ENCODE measurements at regions not wholly inside any gene's neighbourhood (a gene's known extent, or its start where the extent isn't known, plus 50 kb on each side); places are given as distances from the start of the nearest gene placed in this dataset.

- Histone ChIP-seq H3K36me3 (ENCODE audit: control insufficient read depth in 2 of 3, insufficient read depth in 3 of 3, low read length in 3 of 3) (no peaks in the 10 kb centered on the region), H3K4me3 (ENCODE audit: low read length in 3 of 3) (no peak overlapping the region), H3K9me3 (ENCODE audit: control insufficient read depth in 2 of 3, insufficient read depth in 1 of 3, low read length in 3 of 3) (no peaks in the 10 kb centered on the region), H3K4me1 (ENCODE audit: control insufficient read depth in 2 of 3, insufficient read depth in 2 of 3, low read depth in 1 of 3, low read length in 3 of 3) (no peaks in the 10 kb centered on the region), H3K27me3 (ENCODE audit: control insufficient read depth, insufficient read depth, low read length) (no peaks in the 10 kb centered on the region), H3K9ac (ENCODE audit: low read length in 3 of 3) (no peak overlapping the region), H3K27ac (ENCODE audit: low read depth in 2 of 2, low read length in 2 of 2) (no peak overlapping the region)
- DNase-seq = peak in 1 of 5 donors; percentile 1
- intact Hi-C loops (cut with DNase I) = no loop called here
- no peak for FAIRE-seq
- TF ChIP-seq CTCF (IDR thresholded peaks at IDR 0.05; ENCODE audit: borderline replicate concordance, extremely low read depth, insufficient read depth) = no peak
These were observed 238.1 kb downstream of the MED10 start for GRCh38 chr5:6140219-6140618.

GRCh38 chr5:6135977-6136376 lies 242.4 kb downstream of the MED10 start:
- H3K27ac ChIP-seq (ENCODE audit: low read depth in 2 of 2, low read length in 2 of 2) = no peak overlapping the region
- FAIRE-seq = no peak

GRCh38 chr5:6134281-6134680 lies 244.1 kb downstream of the MED10 start:
- intact Hi-C loops (cut with DNase I) = no loop called here
- H3K27me3 ChIP-seq (ENCODE audit: control insufficient read depth, insufficient read depth, low read length) = no peaks in the 10 kb centered on the region
- no peaks in the 10 kb centered on the region for H3K4me1 ChIP-seq (ENCODE audit: control insufficient read depth in 2 of 3, insufficient read depth in 2 of 3, low read depth in 1 of 3, low read length in 3 of 3)
- no peaks in the 10 kb centered on the region for H3K36me3 ChIP-seq (ENCODE audit: control insufficient read depth in 2 of 3, insufficient read depth in 3 of 3, low read length in 3 of 3)
- no peaks in the 10 kb centered on the region for H3K9me3 ChIP-seq (ENCODE audit: control insufficient read depth in 2 of 3, insufficient read depth in 1 of 3, low read length in 3 of 3)
- TF ChIP-seq CTCF (IDR thresholded peaks at IDR 0.05; ENCODE audit: borderline replicate concordance, extremely low read depth, insufficient read depth) = no peak
- FAIRE-seq = no peak
- no peak overlapping the region for H3K27ac ChIP-seq (ENCODE audit: low read depth in 2 of 2, low read length in 2 of 2)
- no peak overlapping the region for H3K9ac ChIP-seq (ENCODE audit: low read length in 3 of 3)
- no peak for DNase-seq
- no peak overlapping the region for H3K4me3 ChIP-seq (ENCODE audit: low read length in 3 of 3)

More at GRCh38 chr5:6135977-6136376, 242.4 kb downstream of the MED10 start:
- no peak overlapping the region for H3K9ac ChIP-seq (ENCODE audit: low read length in 3 of 3)
- no peak for TF ChIP-seq CTCF (IDR thresholded peaks at IDR 0.05; ENCODE audit: borderline replicate concordance, extremely low read depth, insufficient read depth)
- no peaks in the 10 kb centered on the region for H3K36me3 ChIP-seq (ENCODE audit: control insufficient read depth in 2 of 3, insufficient read depth in 3 of 3, low read length in 3 of 3)
- no peak for DNase-seq
- no peak overlapping the region for H3K4me3 ChIP-seq (ENCODE audit: low read length in 3 of 3)
- no peaks in the 10 kb centered on the region for H3K27me3 ChIP-seq (ENCODE audit: control insufficient read depth, insufficient read depth, low read length)
- H3K4me1 ChIP-seq (ENCODE audit: control insufficient read depth in 2 of 3, insufficient read depth in 2 of 3, low read depth in 1 of 3, low read length in 3 of 3) = no peaks in the 10 kb centered on the region
- no peaks in the 10 kb centered on the region for H3K9me3 ChIP-seq (ENCODE audit: control insufficient read depth in 2 of 3, insufficient read depth in 1 of 3, low read length in 3 of 3)
- intact Hi-C loops (cut with DNase I) = no loop called here

- DNase-seq (no peak), FAIRE-seq (no peak)
- no peak overlapping the region for H3K9ac ChIP-seq (ENCODE audit: low read length in 3 of 3)
- H3K4me3 ChIP-seq (ENCODE audit: low read length in 3 of 3) = no peak overlapping the region
- intact Hi-C loops (cut with DNase I) = no loop called here
- no peaks in the 10 kb centered on the region for H3K36me3 ChIP-seq (ENCODE audit: control insufficient read depth in 2 of 3, insufficient read depth in 3 of 3, low read length in 3 of 3)
- H3K27ac ChIP-seq (ENCODE audit: low read depth in 2 of 2, low read length in 2 of 2) = no peak overlapping the region
- TF ChIP-seq CTCF (IDR thresholded peaks at IDR 0.05; ENCODE audit: borderline replicate concordance, extremely low read depth, insufficient read depth) = no peak
- peaks cover 0 to 6% (median 0%) of the 10 kb centered on the region in 3 donors for H3K9me3 ChIP-seq (ENCODE audit: control insufficient read depth in 2 of 3, insufficient read depth in 1 of 3, low read length in 3 of 3)
- H3K27me3 ChIP-seq (ENCODE audit: control insufficient read depth, insufficient read depth, low read length) = no peaks in the 10 kb centered on the region
- no peaks in the 10 kb centered on the region for H3K4me1 ChIP-seq (ENCODE audit: control insufficient read depth in 2 of 3, insufficient read depth in 2 of 3, low read depth in 1 of 3, low read length in 3 of 3)
These were observed 252.6 kb downstream of the MED10 start for GRCh38 chr5:6125781-6126180.
